Spleen (tissue), 7 donors: ENCODE measurements at regions not wholly inside any gene's neighbourhood (a gene's known extent, or its start where the extent isn't known, plus 50 kb on each side); places are given as distances from the start of the nearest gene placed in this dataset.

Source experiments
- POLR2A ChIP-seq, 3 donors: fragments of 450-650 bp; IDR thresholded peaks; one replicate each; pipeline ENCODE4 v1.5.1; 2017; ENCODE audit warnings: antibody characterized with exemption in 3 of 3, mild to moderate bottlenecking in 1 of 3
- POLR2AphosphoS5 ChIP-seq, 3 donors: sonication (generic); formaldehyde crosslinking; IDR thresholded peaks; one replicate each; pipeline ENCODE4 v1.5.1; 2017; ENCODE audit warnings: antibody characterized with exemption in 3 of 3
- TF ChIP-seq, protein P1 (sequence below), 11 experiments: fragments of 200-600 bp in 7 of 11; fragments of 450-650 bp in 4 of 11; sonication (generic) in 4 of 11; IDR thresholded peaks in 8 of 11; conservative IDR thresholded peaks in 3 of 11; 1 replicate in 7 of 11; 2 replicates in 4 of 11; pipeline versions ENCODE4 v1.4.0 to v1.8.0; 2016 to 2021; ENCODE audit warnings: antibody characterized with exemption in 11 of 11, inconsistent platforms in 4 of 11, mild to moderate bottlenecking in 1 of 11
- donor health status: DM: no; HTN: no; CAD: no; lungs with moderate emphysema.
- donor health status: DM: no; HTN: no; CAD: no.
- donor health status: DM: no; HTN: no; CAD: no.

DNA sequence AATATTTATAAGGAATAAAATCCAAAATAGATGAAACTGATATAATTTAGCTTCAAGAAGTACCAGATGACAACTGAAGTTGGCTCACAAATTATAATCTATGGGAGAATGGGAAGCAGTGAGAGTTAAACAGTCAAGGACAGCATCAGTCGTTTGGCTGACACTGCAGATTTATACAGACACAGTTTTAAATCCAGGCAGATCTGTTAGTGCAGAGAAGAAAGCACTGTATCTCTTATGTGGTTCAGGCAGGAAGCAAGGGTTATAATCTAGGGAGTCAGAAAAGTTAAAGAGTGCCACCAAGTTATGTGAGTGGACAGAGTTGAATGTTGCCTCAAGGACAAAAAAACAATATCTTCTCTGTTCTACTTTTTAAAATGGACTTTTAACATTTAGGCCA lies 880.2 kb downstream of the TSN start:
- TF ChIP-seq, protein P1, sequence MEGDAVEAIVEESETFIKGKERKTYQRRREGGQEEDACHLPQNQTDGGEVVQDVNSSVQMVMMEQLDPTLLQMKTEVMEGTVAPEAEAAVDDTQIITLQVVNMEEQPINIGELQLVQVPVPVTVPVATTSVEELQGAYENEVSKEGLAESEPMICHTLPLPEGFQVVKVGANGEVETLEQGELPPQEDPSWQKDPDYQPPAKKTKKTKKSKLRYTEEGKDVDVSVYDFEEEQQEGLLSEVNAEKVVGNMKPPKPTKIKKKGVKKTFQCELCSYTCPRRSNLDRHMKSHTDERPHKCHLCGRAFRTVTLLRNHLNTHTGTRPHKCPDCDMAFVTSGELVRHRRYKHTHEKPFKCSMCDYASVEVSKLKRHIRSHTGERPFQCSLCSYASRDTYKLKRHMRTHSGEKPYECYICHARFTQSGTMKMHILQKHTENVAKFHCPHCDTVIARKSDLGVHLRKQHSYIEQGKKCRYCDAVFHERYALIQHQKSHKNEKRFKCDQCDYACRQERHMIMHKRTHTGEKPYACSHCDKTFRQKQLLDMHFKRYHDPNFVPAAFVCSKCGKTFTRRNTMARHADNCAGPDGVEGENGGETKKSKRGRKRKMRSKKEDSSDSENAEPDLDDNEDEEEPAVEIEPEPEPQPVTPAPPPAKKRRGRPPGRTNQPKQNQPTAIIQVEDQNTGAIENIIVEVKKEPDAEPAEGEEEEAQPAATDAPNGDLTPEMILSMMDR (IDR thresholded peaks at IDR 0.05 in 8 of 11, conservative IDR thresholded peaks at IDR 0.05 in 3 of 11), result no peak
- TF ChIP-seq POLR2A (IDR thresholded peaks at IDR 0.05), result no peak
- no peak for TF ChIP-seq POLR2AphosphoS5 (IDR thresholded peaks at IDR 0.05)
